Liver (tissue), 8 donors: ENCODE measurements at regions not wholly inside any gene's neighbourhood (a gene's known extent, or its start where the extent isn't known, plus 50 kb on each side); places are given as distances from the start of the nearest gene placed in this dataset.

Experiments used
- DNase-seq: peaks from one replicate; pipeline ENCODE4 v3.0.0-alpha.2; 2017; ENCODE audit warnings: low spot score
- H3K27ac ChIP-seq, 2 donors: one replicate each; pipeline ENCODE4 v1.7.0; 2013; ENCODE audit warnings: inconsistent platforms in 2 of 2, low read length in 2 of 2, control low read depth in 1 of 2, low read depth in 1 of 2, mild to moderate bottlenecking in 1 of 2
- H3K27me3 ChIP-seq, 4 donors: one replicate each; pipeline versions ENCODE4 v1.6.1 to v1.7.0; 2013; ENCODE audit warnings: low read length in 3 of 4, inconsistent platforms in 1 of 4, mild to moderate bottlenecking in 1 of 4, moderate library complexity in 1 of 4; ENCODE audit not compliant: control insufficient read depth in 4 of 4, insufficient read depth in 4 of 4
- H3K36me3 ChIP-seq, 4 donors: one replicate each; pipeline versions ENCODE4 v1.6.1 to v1.7.0; 2013; ENCODE audit warnings: low read length in 3 of 4, mild to moderate bottlenecking in 3 of 4, low read depth in 1 of 4, moderate library complexity in 1 of 4; ENCODE audit not compliant: control insufficient read depth in 4 of 4, insufficient read depth in 3 of 4
- H3K4me1 ChIP-seq, 4 donors: one replicate each; pipeline versions ENCODE4 v1.6.1 to v1.7.0; 2013; ENCODE audit warnings: low read length in 3 of 4, mild to moderate bottlenecking in 3 of 4, moderate library complexity in 1 of 4; ENCODE audit not compliant: control insufficient read depth in 4 of 4, insufficient read depth in 4 of 4
- H3K4me3 ChIP-seq, 3 donors: one replicate each; pipeline versions ENCODE4 v1.6.1 to v1.7.0; 2013; ENCODE audit warnings: low read length in 3 of 3, control low read depth in 1 of 3, low read depth in 1 of 3, mild to moderate bottlenecking in 1 of 3
- H3K9ac ChIP-seq, 2 donors: one replicate each; pipeline ENCODE4 v1.7.0; 2013; ENCODE audit warnings: low read length in 2 of 2, mild to moderate bottlenecking in 2 of 2, moderate library complexity in 2 of 2, control low read depth in 1 of 2, low read depth in 1 of 2
- H3K9me3 ChIP-seq, 4 donors: one replicate each; pipeline versions ENCODE4 v1.6.1 to v1.7.0; 2013; ENCODE audit warnings: low read length in 3 of 4; ENCODE audit not compliant: control insufficient read depth in 4 of 4
- ATF3 ChIP-seq: IDR thresholded peaks from 2 replicates; pipeline ENCODE4 v1.6.1; 2016; ENCODE audit warnings: antibody characterized with exemption
- CTCF ChIP-seq: fragments of 150-350 bp; IDR thresholded peaks from 2 replicates; pipeline ENCODE4 v1.5.1; 2017; ENCODE audit warnings: improper control_type of control experiment, low read depth, low read length; ENCODE audit not compliant: missing input control
- FOXA1 ChIP-seq: IDR thresholded peaks from 2 replicates; pipeline ENCODE4 v1.6.1; 2016; ENCODE audit warnings: antibody characterized with exemption
- FOXA2 ChIP-seq: IDR thresholded peaks from 2 replicates; pipeline ENCODE4 v1.6.1; 2016; ENCODE audit warnings: antibody characterized with exemption
- HNF4A ChIP-seq, 2 donors: conservative IDR thresholded peaks; 2 replicates each; pipeline ENCODE4 v1.6.1; 2016; ENCODE audit warnings: antibody characterized with exemption in 2 of 2, mild to moderate bottlenecking in 2 of 2
- HNF4G ChIP-seq: IDR thresholded peaks from 2 replicates; pipeline ENCODE4 v1.6.1; 2016; ENCODE audit warnings: antibody characterized with exemption
- JUND ChIP-seq, 2 donors: IDR thresholded peaks; 2 replicates each; pipeline ENCODE4 v1.6.1; 2016; ENCODE audit warnings: antibody characterized with exemption in 2 of 2
- MAX ChIP-seq: IDR thresholded peaks from 2 replicates; pipeline ENCODE4 v1.6.1; 2016; ENCODE audit warnings: antibody characterized with exemption
- NR2F2 ChIP-seq: IDR thresholded peaks from 2 replicates; pipeline ENCODE4 v1.6.1; 2016; ENCODE audit warnings: antibody characterized with exemption
- RAD21 ChIP-seq, 2 donors: IDR thresholded peaks; 2 replicates each; pipeline ENCODE4 v1.6.1; 2016; ENCODE audit warnings: antibody characterized with exemption in 2 of 2, mild to moderate bottlenecking in 2 of 2
- REST ChIP-seq: IDR thresholded peaks from 2 replicates; pipeline ENCODE4 v1.6.1; 2016; ENCODE audit warnings: antibody characterized with exemption, mild to moderate bottlenecking
- RXRA ChIP-seq, 2 donors: IDR thresholded peaks; 2 replicates each; pipeline ENCODE4 v1.6.1; 2017 to 2018; ENCODE audit warnings: antibody characterized with exemption in 2 of 2, mild to moderate bottlenecking in 1 of 2
- SP1 ChIP-seq: IDR thresholded peaks from 2 replicates; pipeline ENCODE4 v1.6.1; 2018; ENCODE audit warnings: antibody characterized with exemption, mild to moderate bottlenecking
- TAF1 ChIP-seq: conservative IDR thresholded peaks from 2 replicates; pipeline ENCODE4 v1.6.1; 2016; ENCODE audit warnings: antibody characterized with exemption, mild to moderate bottlenecking
- YY1 ChIP-seq: IDR thresholded peaks from 2 replicates; pipeline ENCODE4 v1.6.1; 2016; ENCODE audit warnings: antibody characterized with exemption, mild to moderate bottlenecking
- ZBTB33 ChIP-seq: IDR thresholded peaks from 2 replicates; pipeline ENCODE4 v1.6.1; 2016; ENCODE audit warnings: antibody characterized with exemption
- WGBS: extraction: QIAGEN DNeasy Blood & Tissue Kit; methylation state at CpG from one replicate; pipeline ENCODE4 v1.1.7; 2013; 5-methylcytosine and 5-hydroxymethylcytosine counted together
- donor health status: healthy.
- donor health status: healthy.
- donor health status: healthy.
- donor health status: healthy.
- donor health status: healthy.

GRCh38 chr5:143893638-143894037 lies 81.7 kb downstream of the HMHB1 start:
- H3K27me3 ChIP-seq = no peaks in the 10 kb centered on the region
- DNase-seq = no peak
- H3K36me3 ChIP-seq = no peaks in the 10 kb centered on the region
- TF ChIP-seq YY1 = peak; percentile 68
- TF ChIP-seq FOXA2 = no peak
- TF ChIP-seq NR2F2 = no peak
- TF ChIP-seq CTCF = no peak
- TF ChIP-seq FOXA1 = no peak
- peak; percentile 39 for TF ChIP-seq REST
- peak; percentile 71 for TF ChIP-seq SP1
- TF ChIP-seq RAD21 (IDR thresholded peaks at IDR 0.05) = peak in 1 of 2 donors; percentile 31
- no peak for TF ChIP-seq TAF1
- peak; percentile 72 to 86 for TF ChIP-seq RXRA (IDR thresholded peaks at IDR 0.05)
- peak; percentile 83 to 90 for TF ChIP-seq HNF4A (conservative IDR thresholded peaks at IDR 0.05)
- no peak for TF ChIP-seq ATF3
- peak; percentile 49 for TF ChIP-seq HNF4G
- peak; percentile 84 for TF ChIP-seq ZBTB33
- peak in 1 of 2 donors; percentile 58 for TF ChIP-seq JUND (IDR thresholded peaks at IDR 0.05)
- TF ChIP-seq MAX = peak; percentile 30
- no peaks in the 10 kb centered on the region for H3K4me1 ChIP-seq
- H3K9me3 ChIP-seq = no peaks in the 10 kb centered on the region
- H3K4me3 ChIP-seq = no peak overlapping the region
- no peak overlapping the region for H3K9ac ChIP-seq
- 39% methylated on average over 2 of the region's 2 CpGs for WGBS
- no peak overlapping the region for H3K27ac ChIP-seq

- H3K9me3 ChIP-seq = no peaks in the 10 kb centered on the region
- H3K4me1 ChIP-seq = no peaks in the 10 kb centered on the region
- 96% methylated on average over 2 of the region's 2 CpGs for WGBS
- no peak overlapping the region for H3K4me3 ChIP-seq
- no peaks in the 10 kb centered on the region for H3K27me3 ChIP-seq
- TF ChIP-seq HNF4A (conservative IDR thresholded peaks at IDR 0.05) (no peak), SP1 (no peak), ZBTB33 (no peak), NR2F2 (no peak)
- DNase-seq = no peak
- H3K27ac ChIP-seq = no peak overlapping the region
- no peak overlapping the region for H3K9ac ChIP-seq
- no peaks in the 10 kb centered on the region for H3K36me3 ChIP-seq
These were observed 84.6 kb downstream of the HMHB1 start for GRCh38 chr5:143896516-143896915.
